A549 (cell line): ENCODE measurements at regions not wholly inside any gene's neighbourhood (a gene's known extent, or its start where the extent isn't known, plus 50 kb on each side); places are given as distances from the start of the nearest gene placed in this dataset.

ENCODE experiments used
- ATAC-seq, 2 experiments: fragments of 200-7000 bp in 1 of 2; fragments of >200 bp in 1 of 2; cut with Nextera tagmentation in 1 of 2; cut with Tn5 transposase in 1 of 2; 3 replicates each; pipeline versions ENCODE4 v1.8.0 to v1.9.1; 2018 to 2020; ENCODE audit warnings: mild to moderate bottlenecking in 1 of 2, moderate library complexity in 1 of 2
- CTCF ChIA-PET: fragments of 300-600 bp; sonication (Branson Sonifier 250); formaldehyde crosslinking; extraction: SDS; loops from one replicate; lab custom pipeline; 2021; ENCODE audit warnings: antibody characterized with exemption, inconsistent platforms; lab: Yijun Ruan, JAX
- POLR2A ChIA-PET: fragments of 350-600 bp; formaldehyde crosslinking; extraction: SDS; loops from one replicate; lab custom pipeline; 2021; ENCODE audit warnings: antibody characterized with exemption, inconsistent platforms; lab: Yijun Ruan, JAX
- DNase-seq, 2 experiments: peaks; one replicate each; pipeline versions ENCODE4 v3.0.0 to v3.0.0-alpha.2; 2011 to 2016; ENCODE audit warnings: low read depth in 1 of 2, low spot score in 1 of 2
- FAIRE-seq: peaks from 2 replicates; lab custom pipeline; 2011; peaks lifted over from hg19 to GRCh38; lab: Jason Lieb, UNC
- H3K27ac ChIP-seq, 2 experiments: fragments of >200 bp; sonication (Bioruptor Twin); formaldehyde crosslinking; 3 replicates each; pipeline ENCODE4 v1.5.1; 2016 to 2017
- H3K4me1 ChIP-seq: fragments of >200 bp; sonication (Bioruptor Twin); formaldehyde crosslinking; 3 replicates; pipeline ENCODE4 v1.6.1; 2016
- H3K4me2 ChIP-seq: fragments of >200 bp; sonication (Bioruptor Twin); formaldehyde crosslinking; 3 replicates; pipeline ENCODE4 v1.6.1; 2016
- H3K4me3 ChIP-seq: fragments of >200 bp; sonication (Bioruptor Twin); formaldehyde crosslinking; 3 replicates; pipeline ENCODE4 v1.5.1; 2016
- H3K9me3 ChIP-seq: fragments of >200 bp; sonication (Bioruptor Twin); formaldehyde crosslinking; 3 replicates; pipeline ENCODE4 v1.6.1; 2016
- ATOH8 ChIP-seq: fragments of 250-450 bp; sonication (Bioruptor Pico); IDR thresholded peaks from 2 replicates; pipeline ENCODE4 v1.5.0; 2020; ENCODE audit warnings: low read depth, mild to moderate bottlenecking, moderate library complexity
- CHD2 ChIP-seq: fragments of 150-350 bp; IDR thresholded peaks from 2 replicates; pipeline ENCODE4 v1.6.1; 2014; ENCODE audit warnings: low read length; ENCODE audit not compliant: partially characterized antibody
- CHD4 ChIP-seq: fragments of 200-600 bp; sonication (generic); IDR thresholded peaks from 2 replicates; pipeline ENCODE4 v1.6.1; 2016; ENCODE audit warnings: antibody characterized with exemption, mild to moderate bottlenecking, borderline replicate concordance
- CTCF ChIP-seq: fragments of >200 bp; sonication (Bioruptor Twin); formaldehyde crosslinking; IDR thresholded peaks from 3 replicates; pipeline ENCODE4 v1.5.1; 2016
- EHF ChIP-seq: fragments of 250-450 bp; sonication (Bioruptor Pico); IDR thresholded peaks from 2 replicates; pipeline ENCODE4 v1.5.0; 2020; ENCODE audit warnings: mild to moderate bottlenecking
- EHMT2 ChIP-seq: fragments of 200-600 bp; sonication (generic); IDR thresholded peaks from 2 replicates; pipeline ENCODE4 v1.6.1; 2016; ENCODE audit warnings: antibody characterized with exemption, low read depth, mild to moderate bottlenecking, moderate library complexity
- ESRRA ChIP-seq: fragments of 150-350 bp; IDR thresholded peaks from 2 replicates; pipeline ENCODE4 v1.6.1; 2014; ENCODE audit warnings: mild to moderate bottlenecking, low read length, borderline replicate concordance
- FOXS1 ChIP-seq: fragments of 250-450 bp; sonication (Bioruptor Pico); IDR thresholded peaks from 2 replicates; pipeline ENCODE4 v1.5.0; 2020; ENCODE audit warnings: mild to moderate bottlenecking, moderate library complexity
- HDAC2 ChIP-seq: fragments of 200-600 bp; sonication (generic); IDR thresholded peaks from 2 replicates; pipeline ENCODE4 v1.6.1; 2016
- HOXB5 ChIP-seq: fragments of 250-450 bp; sonication (Bioruptor Pico); IDR thresholded peaks from 2 replicates; pipeline ENCODE4 v1.5.0; 2020; ENCODE audit warnings: mild to moderate bottlenecking, moderate library complexity
- JUN ChIP-seq, 2 experiments: fragments of >200 bp; sonication (Bioruptor Twin); formaldehyde crosslinking; IDR thresholded peaks; 2 replicates in 1 of 2; 3 replicates in 1 of 2; pipeline ENCODE4 v1.6.1; 2016 to 2017
- MAFK ChIP-seq: fragments of 450-650 bp; IDR thresholded peaks from 2 replicates; pipeline ENCODE4 v1.6.1; 2014; ENCODE audit not compliant: partially characterized antibody
- MAZ ChIP-seq: fragments of 150-350 bp; IDR thresholded peaks from 2 replicates; pipeline ENCODE4 v1.6.1; 2014; ENCODE audit warnings: antibody characterized with exemption, low read depth, low read length, borderline replicate concordance
- NFE2L2 ChIP-seq: fragments of 150-350 bp; conservative IDR thresholded peaks from 2 replicates; pipeline ENCODE4 v1.6.1; 2014; ENCODE audit warnings: low read length
- NR3C1 ChIP-seq: fragments of >200 bp; sonication (Bioruptor Twin); formaldehyde crosslinking; IDR thresholded peaks from 3 replicates; pipeline ENCODE4 v1.6.1; 2017
- POLR2A ChIP-seq: IDR thresholded peaks from 2 replicates; pipeline ENCODE4 v1.6.1; 2012; ENCODE audit warnings: mild to moderate bottlenecking, low read length
- RARB ChIP-seq: fragments of 250-450 bp; sonication (Bioruptor Pico); IDR thresholded peaks from 2 replicates; pipeline ENCODE4 v1.8.0; 2021; ENCODE audit warnings: mild to moderate bottlenecking, moderate library complexity
- RCOR1 ChIP-seq: fragments of 150-350 bp; IDR thresholded peaks from 2 replicates; pipeline ENCODE4 v1.6.1; 2014; ENCODE audit warnings: antibody characterized with exemption, low read length, low read depth
- TP53 ChIP-seq: fragments of 250-450 bp; sonication (Bioruptor Pico); IDR thresholded peaks from 2 replicates; pipeline ENCODE4 v1.5.0; 2021; ENCODE audit warnings: mild to moderate bottlenecking, moderate library complexity
- USF2 ChIP-seq: fragments of 450-650 bp; IDR thresholded peaks from 2 replicates; pipeline ENCODE4 v1.6.1; 2014; ENCODE audit warnings: antibody characterized with exemption
- ZC3H11A ChIP-seq: fragments of 450-650 bp; IDR thresholded peaks from 2 replicates; pipeline ENCODE4 v1.6.1; 2014; ENCODE audit warnings: antibody characterized with exemption, mild to moderate bottlenecking
- WGBS: methylation state at CpG from one replicate; pipeline ENCODE4 v1.1.6; 2017; ENCODE audit errors: missing lambda C conversion rate; 5-methylcytosine and 5-hydroxymethylcytosine counted together
- TF ChIP-seq, protein P1 (sequence below): IDR thresholded peaks from 2 replicates; pipeline ENCODE4 v1.6.1; 2012
- TF ChIP-seq, protein P2 (sequence below): fragments of >200 bp; sonication (Bioruptor Twin); formaldehyde crosslinking; IDR thresholded peaks from 2 replicates; pipeline ENCODE4 v1.6.1; 2016
- TF ChIP-seq, protein P3 (sequence below): IDR thresholded peaks from 2 replicates; pipeline ENCODE4 v1.6.1; 2012

GRCh38 chr4:74663631-74664030, 130.7 kb downstream of the BTC start:
- Histone ChIP-seq H3K4me3 (no peak overlapping the region), H3K27ac (peak overlapping the region; percentile 97 to 100), H3K4me1 (peaks cover 54% of the 10 kb centered on the region), H3K9me3 (peaks cover 14% of the 10 kb centered on the region; the same call in 2 of the 3 replicates), H3K4me2 (no peak overlapping the region)
- TF ChIP-seq HOXB5 (CRISPR knock-in tag) (no peak), ESRRA (no peak), CHD4 (no peak), CHD2 (no peak), ZC3H11A (no peak), JUN (IDR thresholded peaks at IDR 0.05) (no peak), POLR2A (no peak), TP53 (CRISPR knock-in tag) (no peak)
- no peak for DNase-seq
- POLR2A ChIA-PET, result no interaction called here
- ATAC-seq, result no peak
- no peak for FAIRE-seq
- CTCF ChIA-PET, result interaction anchor here (0.5 to 1.3 kb wide), 4 partner anchors 11 to 475 kb away, joined by 3 read pairs; no protein-coding TSS in a partner anchor

GRCh38 chr4:74665346-74665745, 129.0 kb downstream of the BTC start:
- ATAC-seq (peak in 1 of 2 experiments; percentile 63; a peak in 3 of 6 replicates), FAIRE-seq (no peak), DNase-seq (no peak)
- 25% methylated on average over 4 of the region's 4 CpGs for WGBS
- peaks cover 44% of the 10 kb centered on the region for H3K4me1 ChIP-seq
- POLR2A ChIA-PET, result no interaction called here
- CTCF ChIA-PET, result interaction anchor here (0.6 to 3.9 kb wide), 9 partner anchors 10 to 1306 kb away, joined by 3 to 11 read pairs (median 3); partner anchors contain the start of gene BTC
- H3K4me2 ChIP-seq, result no peak overlapping the region
- H3K9me3 ChIP-seq, result peaks cover 26% of the 10 kb centered on the region; the same call in 2 of the 3 replicates
- no peak for TF ChIP-seq EHF (CRISPR knock-in tag)
- TF ChIP-seq CTCF, result no peak
- no peak for TF ChIP-seq ATOH8
- TF ChIP-seq, protein P1, sequence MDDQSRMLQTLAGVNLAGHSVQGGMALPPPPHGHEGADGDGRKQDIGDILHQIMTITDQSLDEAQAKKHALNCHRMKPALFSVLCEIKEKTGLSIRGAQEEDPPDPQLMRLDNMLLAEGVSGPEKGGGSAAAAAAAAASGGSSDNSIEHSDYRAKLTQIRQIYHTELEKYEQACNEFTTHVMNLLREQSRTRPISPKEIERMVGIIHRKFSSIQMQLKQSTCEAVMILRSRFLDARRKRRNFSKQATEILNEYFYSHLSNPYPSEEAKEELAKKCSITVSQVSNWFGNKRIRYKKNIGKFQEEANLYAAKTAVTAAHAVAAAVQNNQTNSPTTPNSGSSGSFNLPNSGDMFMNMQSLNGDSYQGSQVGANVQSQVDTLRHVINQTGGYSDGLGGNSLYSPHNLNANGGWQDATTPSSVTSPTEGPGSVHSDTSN, result no peak
- TF ChIP-seq, protein P2, sequence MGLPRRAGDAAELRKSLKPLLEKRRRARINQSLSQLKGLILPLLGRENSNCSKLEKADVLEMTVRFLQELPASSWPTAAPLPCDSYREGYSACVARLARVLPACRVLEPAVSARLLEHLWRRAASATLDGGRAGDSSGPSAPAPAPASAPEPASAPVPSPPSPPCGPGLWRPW, result no peak
- no peak for TF ChIP-seq MAZ
- TF ChIP-seq FOXS1 (CRISPR knock-in tag), result no peak
- TF ChIP-seq EHMT2, result no peak
- no peak for TF ChIP-seq MAFK
- no peak for TF ChIP-seq NFE2L2
- no peak for TF ChIP-seq RARB (CRISPR knock-in tag)
- TF ChIP-seq, protein P3, sequence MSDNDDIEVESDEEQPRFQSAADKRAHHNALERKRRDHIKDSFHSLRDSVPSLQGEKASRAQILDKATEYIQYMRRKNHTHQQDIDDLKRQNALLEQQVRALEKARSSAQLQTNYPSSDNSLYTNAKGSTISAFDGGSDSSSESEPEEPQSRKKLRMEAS, result no peak
- no peak for TF ChIP-seq NR3C1
- TF ChIP-seq USF2, result no peak
- TF ChIP-seq RCOR1, result no peak
- TF ChIP-seq HDAC2, result no peak
- H3K27ac ChIP-seq, result peak overlapping the region; percentile 97 to 100
- no peak overlapping the region for H3K4me3 ChIP-seq
